LNCaP clone FGC (cell line): ENCODE measurements at regions not wholly inside any gene's neighbourhood (a gene's known extent, or its start where the extent isn't known, plus 50 kb on each side); places are given as distances from the start of the nearest gene placed in this dataset.

Experiments
- DNase-seq: peaks from one replicate; pipeline ENCODE4 v3.0.0-alpha.2; 2011; ENCODE audit warnings: low read depth
- H3K4me3 ChIP-seq: 2 replicates; pipeline ENCODE4 v1.5.1; 2011; ENCODE audit warnings: mild to moderate bottlenecking, low read depth, low read length, control low read depth
- TF ChIP-seq, protein P1 (sequence below): IDR thresholded peaks from 2 replicates; pipeline ENCODE4 v1.5.1; 2012; ENCODE audit warnings: mild to moderate bottlenecking; ENCODE audit not compliant: control insufficient read depth, insufficient read depth; ENCODE audit errors: extremely low read depth

GRCh38 chr16:31696968-31697743 is 169.5 kb downstream of the AHSP start:
- H3K4me3 ChIP-seq = no peak overlapping the region
- TF ChIP-seq, protein P1, sequence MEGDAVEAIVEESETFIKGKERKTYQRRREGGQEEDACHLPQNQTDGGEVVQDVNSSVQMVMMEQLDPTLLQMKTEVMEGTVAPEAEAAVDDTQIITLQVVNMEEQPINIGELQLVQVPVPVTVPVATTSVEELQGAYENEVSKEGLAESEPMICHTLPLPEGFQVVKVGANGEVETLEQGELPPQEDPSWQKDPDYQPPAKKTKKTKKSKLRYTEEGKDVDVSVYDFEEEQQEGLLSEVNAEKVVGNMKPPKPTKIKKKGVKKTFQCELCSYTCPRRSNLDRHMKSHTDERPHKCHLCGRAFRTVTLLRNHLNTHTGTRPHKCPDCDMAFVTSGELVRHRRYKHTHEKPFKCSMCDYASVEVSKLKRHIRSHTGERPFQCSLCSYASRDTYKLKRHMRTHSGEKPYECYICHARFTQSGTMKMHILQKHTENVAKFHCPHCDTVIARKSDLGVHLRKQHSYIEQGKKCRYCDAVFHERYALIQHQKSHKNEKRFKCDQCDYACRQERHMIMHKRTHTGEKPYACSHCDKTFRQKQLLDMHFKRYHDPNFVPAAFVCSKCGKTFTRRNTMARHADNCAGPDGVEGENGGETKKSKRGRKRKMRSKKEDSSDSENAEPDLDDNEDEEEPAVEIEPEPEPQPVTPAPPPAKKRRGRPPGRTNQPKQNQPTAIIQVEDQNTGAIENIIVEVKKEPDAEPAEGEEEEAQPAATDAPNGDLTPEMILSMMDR = peak; percentile 83
- peak; percentile 69 for DNase-seq

DNA sequence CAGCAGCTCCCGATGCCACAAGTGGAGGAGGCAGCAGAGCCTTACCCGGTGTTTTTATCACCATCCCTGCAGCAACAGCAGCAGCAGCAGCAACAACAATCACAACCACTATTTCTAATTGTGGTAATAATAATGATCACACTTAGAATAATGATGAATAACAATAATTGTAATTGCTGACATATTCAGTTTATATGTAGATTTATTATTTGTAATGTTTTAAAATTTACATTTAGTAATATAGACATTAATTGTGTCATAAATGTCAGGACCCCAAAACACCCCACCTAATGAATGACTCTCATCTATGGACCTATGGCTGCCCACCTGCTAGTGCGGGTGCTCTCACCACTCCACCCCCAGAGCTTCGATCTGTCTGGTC is 170.0 kb downstream of the AHSP start:
- no peak for DNase-seq
- TF ChIP-seq, protein P1 = no peak
- H3K4me3 ChIP-seq = no peak overlapping the region

DNA sequence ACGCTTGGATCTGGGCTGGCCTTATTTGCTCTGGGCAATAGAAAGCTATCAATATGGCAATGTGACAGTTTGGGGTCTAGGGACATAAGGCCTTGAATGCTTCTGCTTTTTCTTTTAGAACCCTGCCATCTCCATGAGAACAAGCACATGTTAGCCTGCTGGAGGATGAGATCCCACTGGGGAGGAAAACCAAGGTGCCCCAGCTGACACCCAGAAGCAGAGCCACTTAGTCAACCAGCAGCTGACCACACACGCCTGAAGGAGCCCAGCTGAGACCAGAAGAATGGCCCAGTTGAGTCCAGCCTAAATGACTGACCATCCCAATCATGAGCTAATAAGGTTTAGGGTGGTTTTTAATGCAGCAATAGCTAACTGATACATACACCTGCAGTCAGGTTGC is 171.2 kb downstream of the AHSP start:
- no peak overlapping the region for H3K4me3 ChIP-seq
- DNase-seq = no peak
- TF ChIP-seq, protein P1 = no peak

DNA sequence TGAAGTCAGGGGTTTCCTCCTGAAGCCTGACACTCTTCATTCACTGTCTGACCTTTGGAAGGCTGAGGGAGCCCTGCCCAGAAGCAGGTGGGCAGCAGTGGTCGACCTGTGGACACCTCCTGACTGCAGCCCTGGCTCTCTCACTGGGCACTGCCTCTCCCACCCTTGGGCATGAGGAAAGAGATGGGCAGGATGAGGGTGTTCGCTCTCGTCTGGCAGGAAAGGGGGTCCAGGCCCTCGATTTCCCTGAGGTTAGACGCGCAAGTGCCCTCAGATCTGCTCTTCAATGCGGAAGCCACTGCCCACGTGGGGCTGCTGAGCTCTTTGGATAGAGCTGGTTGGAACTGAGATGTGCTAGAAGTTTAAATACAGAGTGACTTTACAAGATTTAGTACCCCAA is 171.9 kb downstream of the AHSP start:
- DNase-seq = no peak
- peak overlapping the region; percentile 98 for H3K4me3 ChIP-seq
- TF ChIP-seq, protein P1 = no peak

GRCh38 chr16:31700200-31700529 is 172.5 kb downstream of the AHSP start:
- no peak for DNase-seq

DNA sequence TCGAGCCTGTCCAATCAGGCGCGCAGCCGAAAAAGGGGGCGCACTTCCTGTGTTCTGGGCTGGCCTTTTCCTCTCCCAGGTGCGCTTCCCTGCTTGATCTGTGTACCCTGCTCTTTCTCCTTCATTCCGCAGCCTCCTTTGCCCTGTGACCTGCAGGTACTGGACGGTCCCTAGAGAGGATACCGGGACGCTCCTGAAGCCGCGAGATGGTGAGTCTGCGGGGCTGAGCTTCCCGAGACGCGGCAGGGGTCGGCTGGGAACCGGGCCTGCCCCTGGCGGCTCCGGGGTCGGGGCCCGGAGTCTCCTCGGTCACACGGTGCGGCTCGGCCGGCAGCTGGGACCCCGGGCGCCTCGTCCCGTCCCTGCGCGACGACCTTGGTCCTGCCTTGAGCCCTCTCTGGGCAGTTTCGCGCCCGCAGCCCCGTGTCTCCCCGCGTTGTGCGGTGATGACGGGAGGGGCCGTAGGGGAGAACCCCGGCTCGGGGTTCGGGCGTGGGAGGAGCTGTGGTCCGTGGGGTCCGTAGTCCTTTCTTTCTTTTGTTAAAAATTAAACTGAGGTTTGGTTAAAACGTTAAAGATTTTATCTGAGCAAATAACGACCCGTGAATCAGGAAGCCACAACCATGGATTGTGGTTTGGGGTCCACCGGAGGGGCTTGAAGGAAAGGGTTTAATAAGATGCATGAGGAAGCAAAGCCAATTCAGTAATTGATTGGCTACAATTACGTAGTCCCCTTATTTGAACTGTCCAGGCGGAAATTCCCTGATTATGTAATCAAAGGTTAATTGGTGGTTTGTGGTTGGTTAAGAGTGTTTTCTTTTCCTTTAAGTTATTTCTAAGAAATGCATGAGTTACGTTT is 172.8 kb upstream of the ZNF267 start:
- peak overlapping the region; percentile 98 for H3K4me3 ChIP-seq
- TF ChIP-seq, protein P1 = peak; percentile 8; the same call in 1 of the 2 replicates
- DNase-seq = peak; percentile 53

More at GRCh38 chr16:31700200-31700529, 172.5 kb downstream of the AHSP start:
- TF ChIP-seq, protein P1 = no peak
- H3K4me3 ChIP-seq = peak overlapping the region; percentile 98
